Motor neuron (in vitro differentiated cells): ENCODE measurements at regions not wholly inside any gene's neighbourhood (a gene's known extent, or its start where the extent isn't known, plus 50 kb on each side); places are given as distances from the start of the nearest gene placed in this dataset.
"Not testable (repeated sequence)": the region's sequence is repeated elsewhere in the genome, so short reads cannot be mapped to it uniquely, and the experiment has no call there.

Experiments used
- ATAC-seq, 8 experiments: fragments of 200-7000 bp; cut with Tn5 transposase; replicated peaks in 6 of 8; 2 replicates each; pipeline ENCODE4 v1.8.0; 2021; ENCODE audit warnings: mild to moderate bottlenecking in 8 of 8, moderate library complexity in 8 of 8
- H3K27ac ChIP-seq, 2 donors: fragments of 250-450 bp; sonication (Bioruptor Pico); 2 replicates each; pipeline ENCODE4 v1.9.0; 2021; ENCODE audit warnings: antibody characterized with exemption in 2 of 2, mild to moderate bottlenecking in 2 of 2, moderate library complexity in 1 of 2
- H3K4me1 ChIP-seq, 2 donors: fragments of 250-450 bp; sonication (Bioruptor Pico); replicated peaks in 1 of 2; 2 replicates each; pipeline ENCODE4 v1.6.1; 2021; ENCODE audit warnings: antibody characterized with exemption in 2 of 2, mild to moderate bottlenecking in 2 of 2, moderate library complexity in 1 of 2
- H3K4me3 ChIP-seq, 5 donors: fragments of 250-450 bp; sonication (Bioruptor Pico); 2 replicates each; pipeline ENCODE4 v1.9.0; 2021; ENCODE audit warnings: antibody characterized with exemption in 5 of 5, mild to moderate bottlenecking in 5 of 5, moderate library complexity in 4 of 5
- WGBS, 10 experiments: fragments of 450-650 bp; shearing (Covaris generic); methylation state at CpG; one replicate each; pipeline ENCODE4 v1.0.0; 2022; 5-methylcytosine and 5-hydroxymethylcytosine counted together
- in situ Hi-C, 9 experiments: fragments of 400-800 bp; cut with MboI; loops; one replicate each; pipeline ENCODE4 v1.15.0; 2021; ENCODE audit warnings: low sequenced_read_pairs in 9 of 9, low pct_unique_long_range_greater_than_20kb in 2 of 9; ENCODE audit not compliant: unreplicated experiment in 9 of 9

GRCh38 chr2:53610260-53610659 is 157.3 kb upstream of the CHAC2 start:
- no peak for ATAC-seq
- H3K4me3 ChIP-seq, result no peak overlapping the region
- H3K4me1 ChIP-seq, result no peaks in the 10 kb centered on the region
- H3K27ac ChIP-seq, result no peak overlapping the region
- in situ Hi-C loops, result no loop called here

GRCh38 chr2:53609551-53609950 is 158.1 kb upstream of the CHAC2 start:
- H3K4me1 ChIP-seq, result no peaks in the 10 kb centered on the region
- no peak for ATAC-seq
- no peak overlapping the region for H3K27ac ChIP-seq
- in situ Hi-C loops, result no loop called here
- WGBS, 10 experiments, result 72 to 100% (median 88%) methylated on average over 1 to 6 of the region's 6 CpGs; no CpG with 5 or more reads in 1 of the 10 experiments
- no peak overlapping the region for H3K4me3 ChIP-seq

- no peak overlapping the region for H3K27ac ChIP-seq
- ATAC-seq, result peak in 2 of 8 experiments; percentile 70 to 76
- H3K4me1 ChIP-seq, result no peaks in the 10 kb centered on the region
- H3K4me3 ChIP-seq, result no peak overlapping the region
- 59 to 100% (median 90%) methylated on average over 1 to 3 of the region's 5 CpGs; no CpG with 5 or more reads in 1 of the 10 experiments for WGBS, 10 experiments
- in situ Hi-C loops, result no loop called here
These were observed 159.3 kb upstream of the CHAC2 start for GRCh38 chr2:53608293-53608692.

- WGBS, 10 experiments, result 4 to 100% (median 62%) methylated on average over 2 to 3 of the region's 3 CpGs; no CpG with 5 or more reads in 3 of the 10 experiments
- Histone ChIP-seq H3K4me1 (peaks cover 0 to 12% of the 10 kb centered on the region in 2 donors), H3K27ac (no peak overlapping the region), H3K4me3 (no peak overlapping the region)
- in situ Hi-C loops, result no loop called here
- peak; percentile 22 to 75 (median 58) for ATAC-seq
These were observed 166.8 kb upstream of the CHAC2 start for GRCh38 chr2:53600815-53601214.

- WGBS, 10 experiments, result 28 to 100% (median 92%) methylated on average over 1 to 8 of the region's 38 CpGs; no CpG with 5 or more reads in 1 of the 10 experiments
- in situ Hi-C loops, H3K4me1 ChIP-seq, H3K4me3 ChIP-seq, H3K27ac ChIP-seq: not testable (repeated sequence)
- ATAC-seq, result peak in 1 of 8 experiments; percentile 55
These were observed 180.6 kb upstream of the CHAC2 start for GRCh38 chr2:53586733-53587612.

GRCh38 chr2:53584986-53585385 is 182.6 kb upstream of the CHAC2 start:
- no peak for ATAC-seq
- H3K4me3 ChIP-seq, result no peak overlapping the region
- H3K4me1 ChIP-seq, result no peaks in the 10 kb centered on the region
- WGBS, 10 experiments, result 0 to 84% (median 79%) methylated on average over 1 to 5 of the region's 5 CpGs; no CpG with 5 or more reads in 3 of the 10 experiments
- no peak overlapping the region for H3K27ac ChIP-seq
- in situ Hi-C loops, result no loop called here

- in situ Hi-C loops, result no loop called here
- no peak overlapping the region for H3K27ac ChIP-seq
- no peaks in the 10 kb centered on the region for H3K4me1 ChIP-seq
- WGBS, 10 experiments, result 0 to 100% (median 87%) methylated on average over 1 to 3 of the region's 3 CpGs; no CpG with 5 or more reads in 1 of the 10 experiments
- no peak for ATAC-seq
- H3K4me3 ChIP-seq, result no peak overlapping the region
These were observed 184.0 kb upstream of the CHAC2 start for GRCh38 chr2:53583583-53583982.

GRCh38 chr2:53582556-53582955 is 185.0 kb upstream of the CHAC2 start:
- no peaks in the 10 kb centered on the region for H3K4me1 ChIP-seq
- in situ Hi-C loops, result no loop called here
- no peak overlapping the region for H3K27ac ChIP-seq
- ATAC-seq, result no peak
- no peak overlapping the region for H3K4me3 ChIP-seq
- WGBS, 10 experiments, result 0 to 89% (median 71%) methylated on average over 1 to 2 of the region's 2 CpGs; no CpG with 5 or more reads in 3 of the 10 experiments

GRCh38 chr2:53576166-53576565 is 191.4 kb upstream of the CHAC2 start:
- Histone ChIP-seq H3K4me3 (no peak overlapping the region), H3K4me1 (peaks cover 8 to 13% of the 10 kb centered on the region in 2 donors), H3K27ac (no peak overlapping the region)
- in situ Hi-C loops, result no loop called here
- peak in 5 of 8 experiments; percentile 33 to 70 (median 55) for ATAC-seq
- WGBS, 10 experiments, result 0 to 60% (median 29%) methylated on average over 2 to 3 of the region's 3 CpGs; no CpG with 5 or more reads in 1 of the 10 experiments

- Histone ChIP-seq H3K27ac (no peak overlapping the region), H3K4me3 (no peak overlapping the region), H3K4me1 (peaks cover 8 to 13% of the 10 kb centered on the region in 2 donors)
- in situ Hi-C loops, result no loop called here
- 23 to 78% (median 34%) methylated on average over 1 to 6 of the region's 6 CpGs for WGBS, 10 experiments
- peak in 5 of 8 experiments; percentile 57 to 90 (median 77) for ATAC-seq
These were observed 191.9 kb upstream of the CHAC2 start for GRCh38 chr2:53575721-53576124.

- WGBS, 10 experiments, result 86 to 100% (median 100%) methylated on average over 1 of the region's 1 CpG; no CpG with 5 or more reads in 3 of the 10 experiments
- Histone ChIP-seq H3K4me3 (no peak overlapping the region), H3K27ac (no peak overlapping the region), H3K4me1 (peaks cover 8 to 13% of the 10 kb centered on the region in 2 donors)
- in situ Hi-C loops, result no loop called here
- ATAC-seq, result no peak
These were observed 194.9 kb upstream of the CHAC2 start for GRCh38 chr2:53572696-53573095.

GRCh38 chr2:53569957-53570727 is 197.5 kb upstream of the CHAC2 start:
- no peak for ATAC-seq
- WGBS, 10 experiments, result 70 to 97% (median 89%) methylated on average over 2 to 14 of the region's 14 CpGs
- in situ Hi-C loops, result no loop called here

GRCh38 chr2:53568469-53568868 is 199.1 kb upstream of the CHAC2 start:
- Histone ChIP-seq H3K4me3 (no peak overlapping the region), H3K27ac (no peak overlapping the region), H3K4me1 (no peaks in the 10 kb centered on the region)
- in situ Hi-C loops, result no loop called here
- peak in 2 of 8 experiments; percentile 56 to 66 for ATAC-seq
- WGBS, 10 experiments, result 0 to 100% (median 76%) methylated on average over 2 to 4 of the region's 4 CpGs

More at GRCh38 chr2:53569957-53570727, 197.5 kb upstream of the CHAC2 start:
- Histone ChIP-seq H3K4me3 (no peak overlapping the region), H3K4me1 (no peaks in the 10 kb centered on the region), H3K27ac (no peak overlapping the region)
